Naive thymus-derived CD4-positive, alpha-beta T cell (primary cell): ENCODE measurements at regions not wholly inside any gene's neighbourhood (a gene's known extent, or its start where the extent isn't known, plus 50 kb on each side); places are given as distances from the start of the nearest gene placed in this dataset.

Experiments
- ATAC-seq: fragments of 150-1000 bp; cut with Tn5 transposase; 2 replicates; pipeline ENCODE4 v1.10.0; 2021; ENCODE audit warnings: mild to moderate bottlenecking, moderate library complexity
- CTCF ChIA-PET: fragments of 350-600 bp; sonication (Branson Sonifier 250); formaldehyde crosslinking; loops from one replicate; lab custom pipeline; 2021; ENCODE audit warnings: antibody characterized with exemption; lab: Charles Lee
- POLR2A ChIA-PET: fragments of 350-600 bp; sonication (Branson Sonifier 250); formaldehyde crosslinking; loops from one replicate; lab custom pipeline; 2021; ENCODE audit warnings: antibody characterized with exemption, inconsistent platforms; lab: Charles Lee
- DNase-seq, 9 donors: peaks; one replicate each; pipeline versions ENCODE4 v3.0.0 to v3.0.0-alpha.2; 2020 to 2022; ENCODE audit warnings: mixed read lengths in 1 of 9
- H3K27ac ChIP-seq: one replicate; pipeline ENCODE4 v1.7.0; 2013; ENCODE audit warnings: mild to moderate bottlenecking, low read depth, low read length, moderate library complexity
- H3K27me3 ChIP-seq, 2 donors: one replicate each; pipeline ENCODE4 v1.7.0; 2013; ENCODE audit warnings: low read length in 2 of 2, mild to moderate bottlenecking in 2 of 2, moderate library complexity in 2 of 2; ENCODE audit not compliant: control insufficient read depth in 2 of 2, insufficient read depth in 2 of 2
- H3K36me3 ChIP-seq, 3 experiments: 1 replicate in 2 of 3; 2 replicates in 1 of 3; pipeline ENCODE4 v1.7.0; 2013; ENCODE audit warnings: low read length in 3 of 3, mild to moderate bottlenecking in 3 of 3, moderate library complexity in 1 of 3; ENCODE audit not compliant: insufficient read depth in 3 of 3, control insufficient read depth in 2 of 3
- H3K4me1 ChIP-seq, 2 donors: one replicate each; pipeline ENCODE4 v1.7.0; 2013; ENCODE audit warnings: low read length in 2 of 2, mild to moderate bottlenecking in 2 of 2, moderate library complexity in 1 of 2; ENCODE audit not compliant: control insufficient read depth in 2 of 2, insufficient read depth in 2 of 2
- H3K4me3 ChIP-seq: 2 replicates; pipeline ENCODE4 v1.7.0; 2013; ENCODE audit warnings: mild to moderate bottlenecking, low read length
- H3K9me3 ChIP-seq, 3 experiments: 1 replicate in 2 of 3; 2 replicates in 1 of 3; pipeline ENCODE4 v1.7.0; 2013; ENCODE audit warnings: low read length in 3 of 3; ENCODE audit not compliant: control insufficient read depth in 2 of 3
- H3K27ac Mint-ChIP-seq, 9 donors: one replicate each; pipeline ENCODE4 v1.8.0; 2020 to 2022; ENCODE audit warnings: mixed read lengths in 9 of 9, mild to moderate bottlenecking in 8 of 9, moderate library complexity in 5 of 9, inconsistent platforms in 2 of 9
- H3K27me3 Mint-ChIP-seq, 5 donors: one replicate each; pipeline ENCODE4 v1.8.0; 2021 to 2022; ENCODE audit warnings: mixed read lengths in 5 of 5, mild to moderate bottlenecking in 1 of 5
- H3K36me3 Mint-ChIP-seq, 5 donors: one replicate each; pipeline ENCODE4 v1.8.0; 2020 to 2022; ENCODE audit warnings: mixed read lengths in 5 of 5, mild to moderate bottlenecking in 3 of 5, inconsistent platforms in 1 of 5
- H3K4me1 Mint-ChIP-seq, 7 donors: one replicate each; pipeline ENCODE4 v1.8.0; 2020 to 2022; ENCODE audit warnings: mixed read lengths in 7 of 7, mild to moderate bottlenecking in 3 of 7, inconsistent platforms in 1 of 7
- H3K4me3 Mint-ChIP-seq, 10 donors: one replicate each; pipeline ENCODE4 v1.8.0; 2020 to 2022; ENCODE audit warnings: mild to moderate bottlenecking in 10 of 10, mixed read lengths in 10 of 10, moderate library complexity in 6 of 10, inconsistent platforms in 2 of 10
- H3K9me3 Mint-ChIP-seq, 11 donors: one replicate each; pipeline ENCODE4 v1.8.0; 2020 to 2022; ENCODE audit warnings: mixed read lengths in 11 of 11, mild to moderate bottlenecking in 4 of 11, inconsistent platforms in 1 of 11, moderate library complexity in 1 of 11
- intact Hi-C, 2 donors: fragments of 100-400 bp; cut with micrococcal nuclease; formaldehyde crosslinking; loops; one replicate each; pipeline ENCODE4 v1.15.1; 2023

DNA sequence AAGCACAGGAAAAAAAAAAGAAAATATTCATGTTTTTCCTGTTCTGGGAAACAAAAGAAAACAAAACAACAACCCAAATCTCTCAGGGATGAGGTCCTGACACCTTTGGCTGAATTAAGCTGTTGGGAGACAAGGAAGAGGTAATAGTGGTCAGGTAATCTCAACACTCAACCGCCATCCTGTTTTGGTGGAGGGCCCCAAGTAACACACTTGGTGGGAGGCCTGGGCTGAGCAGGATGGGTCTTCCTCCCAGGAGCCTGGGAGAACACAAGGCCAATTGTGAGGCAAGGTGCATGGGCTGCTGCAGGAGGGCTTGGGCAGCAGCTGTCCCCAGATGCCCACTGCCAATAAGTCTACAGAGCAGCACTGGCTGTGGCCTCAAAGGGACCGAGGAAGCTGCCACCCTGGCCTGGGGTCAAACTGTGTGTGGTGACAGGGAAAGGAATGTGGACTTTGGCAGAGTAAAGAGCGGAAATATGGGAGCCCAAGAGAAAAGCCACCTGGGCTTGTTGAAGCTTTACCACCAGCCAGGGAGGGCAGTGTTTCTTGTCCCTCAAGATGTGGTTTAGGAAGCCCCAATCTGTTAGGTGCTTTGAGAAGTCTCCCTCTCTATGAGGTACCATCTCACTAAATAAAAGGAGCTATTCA, 93.5 kb upstream of the SLC25A13 start:
- Histone ChIP-seq H3K36me3 (no peaks in the 10 kb centered on the region), H3K4me3 (no peak overlapping the region), H3K27ac (no peak overlapping the region), H3K27me3 (no peaks in the 10 kb centered on the region), H3K9me3 (no peaks in the 10 kb centered on the region), H3K4me1 (no peaks in the 10 kb centered on the region)
- intact Hi-C loops = loop anchor here (1.0 to 10.0 kb wide), 5 partner anchors 292 to 612 kb away; partner anchors contain the start of gene SEM1 (in 1 of the 2)
- CTCF ChIA-PET = no interaction called here
- H3K4me3 Mint-ChIP-seq = no peak overlapping the region
- H3K36me3 Mint-ChIP-seq = no peaks in the 10 kb centered on the region
- H3K4me1 Mint-ChIP-seq = peaks cover 0 to 7% (median 0%) of the 10 kb centered on the region in 7 donors
- no peak for ATAC-seq
- peaks cover 5 to 25% (median 14%) of the 10 kb centered on the region in 5 donors for H3K27me3 Mint-ChIP-seq
- POLR2A ChIA-PET = no interaction called here
- no peak for DNase-seq
- no peak overlapping the region for H3K27ac Mint-ChIP-seq
- no peaks in the 10 kb centered on the region for H3K9me3 Mint-ChIP-seq

DNA sequence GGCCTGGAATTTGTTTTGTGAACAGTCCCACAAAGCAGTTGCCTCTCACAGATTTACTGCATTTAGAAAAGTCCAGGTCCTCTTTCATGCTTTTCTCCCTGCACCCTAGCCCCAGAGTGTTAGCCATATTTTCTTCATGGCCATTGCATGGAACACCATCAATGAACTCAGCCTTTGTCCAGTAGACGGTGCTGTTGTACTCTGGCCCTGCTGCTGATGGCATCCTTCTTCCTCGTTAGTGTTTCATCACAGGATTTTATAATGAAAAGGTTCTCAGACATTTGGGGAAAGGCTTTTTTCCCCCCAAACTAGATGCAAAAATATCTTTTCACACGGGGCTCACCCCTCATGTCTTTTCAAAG, 93.0 kb upstream of the SLC25A13 start:
- H3K4me1 Mint-ChIP-seq = peaks cover 0 to 7% (median 0%) of the 10 kb centered on the region in 7 donors
- H3K4me3 ChIP-seq = no peak overlapping the region
- peak in 6 of 9 donors; percentile 13 to 40 (median 24) for DNase-seq
- no peaks in the 10 kb centered on the region for H3K9me3 Mint-ChIP-seq
- intact Hi-C loops = loop anchor here (1.0 to 10.0 kb wide), 5 partner anchors 292 to 612 kb away; partner anchors contain the start of gene SEM1 (in 1 of the 2)
- peaks cover 5 to 24% (median 18%) of the 10 kb centered on the region in 5 donors for H3K27me3 Mint-ChIP-seq
- H3K4me1 ChIP-seq = no peaks in the 10 kb centered on the region
- H3K36me3 ChIP-seq = no peaks in the 10 kb centered on the region
- CTCF ChIA-PET = no interaction called here
- no peaks in the 10 kb centered on the region for H3K27me3 ChIP-seq
- no peak overlapping the region for H3K27ac ChIP-seq
- no peak overlapping the region for H3K4me3 Mint-ChIP-seq
- ATAC-seq = peak; percentile 67
- no peaks in the 10 kb centered on the region for H3K36me3 Mint-ChIP-seq
- no peaks in the 10 kb centered on the region for H3K9me3 ChIP-seq
- no peak overlapping the region for H3K27ac Mint-ChIP-seq
- POLR2A ChIA-PET = no interaction called here

DNA sequence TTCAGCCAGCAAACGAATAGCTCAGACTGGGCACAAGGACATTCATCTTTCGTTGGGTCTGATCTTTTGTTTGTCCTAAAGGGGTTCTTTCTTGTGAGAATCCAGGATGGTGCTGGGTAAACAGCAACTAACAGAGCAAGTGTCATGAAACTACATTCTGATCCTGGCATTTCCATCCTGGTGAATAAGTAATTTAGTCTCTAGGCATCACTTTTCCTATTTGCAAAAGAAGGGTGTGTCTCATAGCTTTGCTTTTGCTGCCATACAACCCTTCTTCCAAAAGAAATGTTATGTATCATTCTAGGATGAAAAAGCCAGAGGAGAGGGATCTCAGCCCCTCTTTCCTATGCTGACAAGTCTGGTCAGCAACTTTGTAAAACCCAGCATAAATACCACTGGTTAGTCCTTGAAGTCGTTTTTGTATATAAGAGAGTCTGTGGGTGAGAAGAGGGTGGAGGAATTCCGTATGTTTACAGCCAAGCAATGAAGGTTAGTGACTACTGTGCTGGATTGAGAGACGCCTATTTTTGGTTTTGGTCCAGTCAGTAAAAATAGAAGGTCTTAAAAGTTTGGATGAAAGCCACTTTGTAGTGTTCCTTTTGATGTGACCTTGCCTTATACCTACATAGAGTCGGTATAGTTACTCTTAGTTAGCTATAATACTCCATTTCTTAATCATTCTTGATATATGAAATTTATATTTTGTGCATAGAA, 88.4 kb upstream of the SLC25A13 start:
- H3K4me1 Mint-ChIP-seq = peaks cover 0 to 3% (median 0%) of the 10 kb centered on the region in 7 donors
- intact Hi-C loops = loop anchor here in 1 of 2 donors (10.0 kb wide), 1 partner anchor 465 kb away; no protein-coding TSS in a partner anchor
- POLR2A ChIA-PET = no interaction called here

DNA sequence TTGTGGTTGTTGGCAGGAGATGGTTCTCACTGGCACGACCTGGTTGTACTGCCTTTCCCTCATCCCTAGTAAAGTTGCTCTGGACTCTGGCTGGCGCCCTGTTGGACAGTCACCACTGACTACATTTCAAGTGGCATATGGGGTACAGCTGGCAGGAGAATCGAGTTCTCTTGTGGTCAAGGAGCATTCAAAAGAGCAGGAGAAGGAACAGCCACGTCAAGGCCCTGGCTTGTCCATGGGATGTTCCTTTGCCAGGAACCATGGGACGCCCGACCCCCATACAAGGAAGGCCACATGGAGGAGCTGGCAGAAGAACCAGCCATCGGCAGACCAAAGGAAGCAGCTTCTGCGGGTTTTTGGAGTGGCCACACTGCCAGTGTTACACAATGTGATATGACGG, 87.0 kb upstream of the SLC25A13 start:
- ChIA-PET CTCF (no interaction called here), POLR2A (no interaction called here)
- Mint-ChIP-seq H3K9me3 (no peaks in the 10 kb centered on the region), H3K4me1 (no peaks in the 10 kb centered on the region), H3K36me3 (no peaks in the 10 kb centered on the region), H3K27me3 (peaks cover 9 to 13% (median 10%) of the 10 kb centered on the region in 5 donors), H3K4me3 (no peak overlapping the region), H3K27ac (peak overlapping the region in 1 of 9 donors; percentile 27)
- H3K36me3 ChIP-seq = no peaks in the 10 kb centered on the region
- DNase-seq = no peak
- H3K9me3 ChIP-seq = no peaks in the 10 kb centered on the region
- no peak overlapping the region for H3K4me3 ChIP-seq
- no peak for ATAC-seq
- H3K4me1 ChIP-seq = no peaks in the 10 kb centered on the region
- H3K27me3 ChIP-seq = no peaks in the 10 kb centered on the region
- no peak overlapping the region for H3K27ac ChIP-seq
- intact Hi-C loops = no loop called here

More for the DNA sequence above, 88.4 kb upstream of the SLC25A13 start:
- Mint-ChIP-seq H3K4me3 (no peak overlapping the region), H3K27ac (no peak overlapping the region), H3K27me3 (peaks cover 0 to 11% (median 7%) of the 10 kb centered on the region in 5 donors), H3K9me3 (no peaks in the 10 kb centered on the region), H3K36me3 (no peaks in the 10 kb centered on the region)
- H3K4me3 ChIP-seq = no peak overlapping the region
- H3K9me3 ChIP-seq = no peaks in the 10 kb centered on the region
- H3K27me3 ChIP-seq = no peaks in the 10 kb centered on the region
- ATAC-seq (no peak), DNase-seq (no peak)
- H3K4me1 ChIP-seq = no peaks in the 10 kb centered on the region
- no peak overlapping the region for H3K27ac ChIP-seq
- no peaks in the 10 kb centered on the region for H3K36me3 ChIP-seq
- CTCF ChIA-PET = interaction anchor here (0.8 kb wide), 1 partner anchor 477 kb away, joined by 3 read pairs; no protein-coding TSS in a partner anchor

DNA sequence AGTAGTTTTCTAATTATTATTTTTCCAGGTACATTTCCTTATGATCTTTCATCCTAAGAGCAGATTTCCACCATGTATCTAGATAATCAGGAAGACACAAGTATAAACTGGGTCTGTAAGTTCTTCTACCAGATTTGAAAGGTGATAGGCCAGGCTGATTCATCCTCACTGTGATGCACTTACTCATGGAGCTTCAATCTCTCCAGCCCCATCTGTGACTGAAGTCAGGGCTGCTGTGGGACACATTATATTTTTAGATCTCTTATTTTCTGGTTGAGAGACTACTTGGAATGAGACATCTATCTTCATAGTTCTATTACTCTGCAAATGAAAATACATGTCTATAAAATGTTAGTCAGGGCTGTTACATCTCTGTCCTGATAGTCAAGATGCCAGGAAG, 85.5 kb upstream of the SLC25A13 start:
- H3K9me3 ChIP-seq = no peaks in the 10 kb centered on the region
- no peaks in the 10 kb centered on the region for H3K36me3 ChIP-seq
- DNase-seq = no peak
- H3K27ac Mint-ChIP-seq = no peak overlapping the region
- no peak overlapping the region for H3K4me3 ChIP-seq
- no peak overlapping the region for H3K27ac ChIP-seq
- H3K4me1 Mint-ChIP-seq = no peaks in the 10 kb centered on the region
- ChIA-PET POLR2A (no interaction called here), CTCF (no interaction called here)
- H3K4me3 Mint-ChIP-seq = no peak overlapping the region
- peaks cover 9 to 16% (median 14%) of the 10 kb centered on the region in 5 donors for H3K27me3 Mint-ChIP-seq
- H3K9me3 Mint-ChIP-seq = no peaks in the 10 kb centered on the region
- no peak for ATAC-seq
- H3K27me3 ChIP-seq = no peaks in the 10 kb centered on the region
- no peaks in the 10 kb centered on the region for H3K4me1 ChIP-seq
- intact Hi-C loops = no loop called here
- no peaks in the 10 kb centered on the region for H3K36me3 Mint-ChIP-seq

GRCh38 chr7:96402913-96403312, 81.0 kb upstream of the SLC25A13 start:
- Mint-ChIP-seq H3K27ac (no peak overlapping the region), H3K36me3 (no peaks in the 10 kb centered on the region), H3K4me3 (no peak overlapping the region), H3K9me3 (no peaks in the 10 kb centered on the region), H3K27me3 (peaks cover 6 to 25% (median 16%) of the 10 kb centered on the region in 5 donors), H3K4me1 (no peaks in the 10 kb centered on the region)
- H3K4me3 ChIP-seq = no peak overlapping the region
- no peak for DNase-seq
- POLR2A ChIA-PET = no interaction called here
- intact Hi-C loops = no loop called here
- no peaks in the 10 kb centered on the region for H3K36me3 ChIP-seq
- H3K27ac ChIP-seq = no peak overlapping the region
- no peaks in the 10 kb centered on the region for H3K27me3 ChIP-seq
- no peak for ATAC-seq
- CTCF ChIA-PET = no interaction called here
- H3K4me1 ChIP-seq = no peaks in the 10 kb centered on the region
- no peaks in the 10 kb centered on the region for H3K9me3 ChIP-seq
